ENCODE measurements at regions not wholly inside any gene's neighbourhood (a gene's known extent, or its start where the extent isn't known, plus 50 kb on each side); places are given as distances from the start of the nearest gene placed in this dataset.

- Histone ChIP-seq H3K36me3 (no peaks in the 10 kb centered on the region), H3K27me3 (no peaks in the 10 kb centered on the region), H3K4me1 (peaks cover 0 to 3% (median 0%) of the 10 kb centered on the region in 3 donors), H3K9me3 (no peaks in the 10 kb centered on the region), H3K27ac (no peak overlapping the region), H3K4me3 (no peak overlapping the region)
- intact Hi-C loops (cut with DNase I): no loop called here
- no peak for DNase-seq
- WGBS, 2 donors: 17 to 20% methylated on average over 11 of the region's 11 CpGs
- no peak for ATAC-seq
- TF ChIP-seq, protein P1, sequence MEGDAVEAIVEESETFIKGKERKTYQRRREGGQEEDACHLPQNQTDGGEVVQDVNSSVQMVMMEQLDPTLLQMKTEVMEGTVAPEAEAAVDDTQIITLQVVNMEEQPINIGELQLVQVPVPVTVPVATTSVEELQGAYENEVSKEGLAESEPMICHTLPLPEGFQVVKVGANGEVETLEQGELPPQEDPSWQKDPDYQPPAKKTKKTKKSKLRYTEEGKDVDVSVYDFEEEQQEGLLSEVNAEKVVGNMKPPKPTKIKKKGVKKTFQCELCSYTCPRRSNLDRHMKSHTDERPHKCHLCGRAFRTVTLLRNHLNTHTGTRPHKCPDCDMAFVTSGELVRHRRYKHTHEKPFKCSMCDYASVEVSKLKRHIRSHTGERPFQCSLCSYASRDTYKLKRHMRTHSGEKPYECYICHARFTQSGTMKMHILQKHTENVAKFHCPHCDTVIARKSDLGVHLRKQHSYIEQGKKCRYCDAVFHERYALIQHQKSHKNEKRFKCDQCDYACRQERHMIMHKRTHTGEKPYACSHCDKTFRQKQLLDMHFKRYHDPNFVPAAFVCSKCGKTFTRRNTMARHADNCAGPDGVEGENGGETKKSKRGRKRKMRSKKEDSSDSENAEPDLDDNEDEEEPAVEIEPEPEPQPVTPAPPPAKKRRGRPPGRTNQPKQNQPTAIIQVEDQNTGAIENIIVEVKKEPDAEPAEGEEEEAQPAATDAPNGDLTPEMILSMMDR (IDR thresholded peaks at IDR 0.05): no peak
- no peak for FAIRE-seq
Measured at GRCh38 chr16:54506741-54507500, 220.3 kb upstream of the IRX3 start.

GRCh38 chr16:54506214-54506580, 219.6 kb upstream of the IRX3 start:
- intact Hi-C loops (cut with DNase I): no loop called here
- WGBS, 2 donors: 57 to 62% methylated on average over 8 of the region's 8 CpGs
- H3K27me3 ChIP-seq: no peaks in the 10 kb centered on the region
- H3K4me3 ChIP-seq: no peak overlapping the region
- no peaks in the 10 kb centered on the region for H3K36me3 ChIP-seq
- peaks cover 0 to 3% (median 0%) of the 10 kb centered on the region in 3 donors for H3K4me1 ChIP-seq
- TF ChIP-seq, protein P1 (IDR thresholded peaks at IDR 0.05): no peak
- no peak overlapping the region for H3K27ac ChIP-seq
- ATAC-seq (no peak), FAIRE-seq (no peak), DNase-seq (no peak)
- no peaks in the 10 kb centered on the region for H3K9me3 ChIP-seq

DNA sequence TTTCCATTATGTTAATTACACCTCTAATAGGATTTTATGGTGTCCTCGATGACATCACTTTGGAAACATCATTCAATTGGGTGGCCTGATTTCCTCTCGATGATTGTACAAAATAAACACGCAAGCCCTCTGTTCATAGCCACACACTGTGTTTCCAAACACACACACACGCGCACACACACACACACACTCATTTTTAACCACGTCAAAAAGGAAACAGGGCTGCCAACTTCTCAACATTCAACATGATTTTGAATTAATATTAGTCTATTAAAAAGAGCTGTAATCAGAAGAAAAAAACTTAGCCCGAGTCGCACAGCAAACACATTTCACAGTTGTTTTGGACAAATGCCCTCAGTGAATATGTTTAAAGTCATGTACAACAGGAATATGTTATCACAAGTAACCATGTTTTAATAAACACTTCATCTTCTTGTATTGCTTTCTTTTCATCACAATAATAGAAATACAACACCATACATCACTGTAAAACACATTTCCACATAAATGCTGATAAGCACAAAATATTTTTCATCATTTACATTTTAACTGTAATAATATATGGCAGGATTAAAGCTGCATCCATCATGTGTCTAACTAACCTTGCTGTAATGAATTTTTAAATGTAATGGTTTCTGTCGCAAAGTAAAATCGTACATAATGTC, 219.1 kb upstream of the IRX3 start:
- TF ChIP-seq, protein P1 (IDR thresholded peaks at IDR 0.05): no peak
- Histone ChIP-seq H3K9me3 (no peaks in the 10 kb centered on the region), H3K4me3 (no peak overlapping the region), H3K27ac (no peak overlapping the region), H3K36me3 (no peaks in the 10 kb centered on the region), H3K27me3 (no peaks in the 10 kb centered on the region), H3K4me1 (peaks cover 0 to 3% (median 0%) of the 10 kb centered on the region in 3 donors)
- intact Hi-C loops (cut with DNase I): no loop called here
- DNase-seq (no peak), ATAC-seq (no peak), FAIRE-seq (no peak)
- 47 to 50% methylated on average over 10 of the region's 10 CpGs for WGBS, 2 donors

DNA sequence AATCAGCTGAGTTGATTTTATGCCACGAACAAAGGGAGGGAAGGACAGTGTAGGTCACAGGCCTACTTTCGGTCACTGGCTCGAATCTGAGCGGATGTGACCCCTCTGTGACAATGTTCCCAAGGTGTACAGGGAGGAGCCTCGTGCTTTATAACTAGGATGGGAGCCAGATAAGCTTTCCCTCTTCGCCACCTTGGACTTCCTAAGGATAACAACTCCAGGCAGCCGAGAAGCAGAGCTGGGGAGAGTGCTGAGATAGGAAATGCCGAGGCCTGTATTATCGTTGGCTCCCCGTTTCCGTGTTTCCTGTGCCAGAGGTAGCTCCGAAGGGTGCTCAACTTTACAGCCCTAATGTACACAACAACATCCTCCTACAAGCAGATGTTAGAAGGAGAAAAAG, 217.8 kb upstream of the IRX3 start:
- ATAC-seq: no peak
- H3K27ac ChIP-seq: no peak overlapping the region

More for the DNA sequence above, 217.8 kb upstream of the IRX3 start:
- TF ChIP-seq, protein P1 (IDR thresholded peaks at IDR 0.05): no peak
- DNase-seq: no peak
- H3K9me3 ChIP-seq: no peaks in the 10 kb centered on the region
- peaks cover 0 to 3% (median 0%) of the 10 kb centered on the region in 3 donors for H3K4me1 ChIP-seq
- H3K36me3 ChIP-seq: no peaks in the 10 kb centered on the region
- intact Hi-C loops (cut with DNase I): no loop called here
- WGBS, 2 donors: 66 to 69% methylated on average over 12 of the region's 12 CpGs
- no peak for FAIRE-seq
- H3K27me3 ChIP-seq: no peaks in the 10 kb centered on the region
- no peak overlapping the region for H3K4me3 ChIP-seq
